Astrocyte (in vitro differentiated cells and primary cell): ENCODE measurements at regions not wholly inside any gene's neighbourhood (a gene's known extent, or its start where the extent isn't known, plus 50 kb on each side); places are given as distances from the start of the nearest gene placed in this dataset.

Source experiments
- EZH2 ChIP-seq: IDR thresholded peaks from 2 replicates; pipeline ENCODE4 v1.6.1; 2012; ENCODE audit warnings: mild to moderate bottlenecking, low read length, inconsistent platforms; ENCODE audit not compliant: insufficient read depth
- TF ChIP-seq, protein P1 (sequence below): IDR thresholded peaks from 2 replicates; pipeline ENCODE4 v1.5.1; 2011; ENCODE audit warnings: low read depth, mild to moderate bottlenecking, inconsistent platforms, low read length, moderate library complexity; ENCODE audit not compliant: insufficient read depth

DNA sequence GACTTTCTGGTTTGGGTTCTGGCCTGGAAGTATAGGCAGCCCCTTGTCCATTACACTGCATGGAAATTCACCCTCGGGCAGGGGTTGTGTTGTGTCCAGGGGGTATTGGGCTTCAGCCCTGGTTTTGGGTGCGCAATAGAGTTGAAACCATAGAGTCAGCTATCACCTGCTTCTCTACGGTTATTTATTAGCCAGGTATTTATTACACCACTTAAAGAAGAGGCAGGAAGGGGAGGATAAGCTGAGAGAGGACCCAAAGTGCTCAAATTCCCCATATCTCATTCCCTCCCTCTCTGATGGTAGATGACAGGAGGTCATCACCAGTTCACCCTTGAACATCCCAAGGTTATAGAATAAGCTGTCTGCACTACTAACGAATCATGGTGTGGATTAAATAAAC is 133.4 kb downstream of the HRH4 start:
- TF ChIP-seq, protein P1, sequence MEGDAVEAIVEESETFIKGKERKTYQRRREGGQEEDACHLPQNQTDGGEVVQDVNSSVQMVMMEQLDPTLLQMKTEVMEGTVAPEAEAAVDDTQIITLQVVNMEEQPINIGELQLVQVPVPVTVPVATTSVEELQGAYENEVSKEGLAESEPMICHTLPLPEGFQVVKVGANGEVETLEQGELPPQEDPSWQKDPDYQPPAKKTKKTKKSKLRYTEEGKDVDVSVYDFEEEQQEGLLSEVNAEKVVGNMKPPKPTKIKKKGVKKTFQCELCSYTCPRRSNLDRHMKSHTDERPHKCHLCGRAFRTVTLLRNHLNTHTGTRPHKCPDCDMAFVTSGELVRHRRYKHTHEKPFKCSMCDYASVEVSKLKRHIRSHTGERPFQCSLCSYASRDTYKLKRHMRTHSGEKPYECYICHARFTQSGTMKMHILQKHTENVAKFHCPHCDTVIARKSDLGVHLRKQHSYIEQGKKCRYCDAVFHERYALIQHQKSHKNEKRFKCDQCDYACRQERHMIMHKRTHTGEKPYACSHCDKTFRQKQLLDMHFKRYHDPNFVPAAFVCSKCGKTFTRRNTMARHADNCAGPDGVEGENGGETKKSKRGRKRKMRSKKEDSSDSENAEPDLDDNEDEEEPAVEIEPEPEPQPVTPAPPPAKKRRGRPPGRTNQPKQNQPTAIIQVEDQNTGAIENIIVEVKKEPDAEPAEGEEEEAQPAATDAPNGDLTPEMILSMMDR, result no peak
- TF ChIP-seq EZH2, result no peak
